NCI-H1048 (cell line): ENCODE measurements at regions not wholly inside any gene's neighbourhood (a gene's known extent, or its start where the extent isn't known, plus 50 kb on each side); places are given as distances from the start of the nearest gene placed in this dataset.

Source experiments
- DNase-seq: peaks from one replicate; lab custom pipeline; 2025; lab: John Stamatoyannopoulos, UW

GRCh38 chr11:95306801-95307200 is 75.8 kb upstream of the SESN3 start:
- DNase-seq, result no peak

- no peak for DNase-seq
Observed at GRCh38 chr11:95306123-95306522, 75.1 kb upstream of the SESN3 start.

GRCh38 chr11:95305705-95306104 is 74.7 kb upstream of the SESN3 start:
- no peak for DNase-seq

GRCh38 chr11:95304777-95305176 is 73.8 kb upstream of the SESN3 start:
- DNase-seq, result no peak

- DNase-seq, result no peak
Observed at GRCh38 chr11:95302211-95302610, 71.2 kb upstream of the SESN3 start.

GRCh38 chr11:95301474-95301873 is 70.5 kb upstream of the SESN3 start:
- no peak for DNase-seq

- DNase-seq, result no peak
Observed at GRCh38 chr11:95299078-95299679, 68.2 kb upstream of the SESN3 start.

- DNase-seq, result no peak
Observed at GRCh38 chr11:95297680-95298452, 66.9 kb upstream of the SESN3 start.

- no peak for DNase-seq
Observed at GRCh38 chr11:95296621-95297025, 65.6 kb upstream of the SESN3 start.

- DNase-seq, result no peak
Observed at GRCh38 chr11:95296165-95296564, 65.2 kb upstream of the SESN3 start.

GRCh38 chr11:95295382-95296149 is 64.6 kb upstream of the SESN3 start:
- no peak for DNase-seq

- DNase-seq, result no peak
Observed at GRCh38 chr11:95294701-95295100, 63.7 kb upstream of the SESN3 start.

- no peak for DNase-seq
Observed at GRCh38 chr11:95293116-95293515, 62.1 kb upstream of the SESN3 start.

- DNase-seq, result no peak
Observed at GRCh38 chr11:95291946-95292345, 60.9 kb upstream of the SESN3 start.

- DNase-seq, result no peak
Observed at GRCh38 chr11:95289378-95290101, 58.5 kb upstream of the SESN3 start.

- DNase-seq, result no peak
Observed at GRCh38 chr11:95284057-95285052, 53.4 kb upstream of the SESN3 start.

GRCh38 chr11:95283650-95284049 is 52.6 kb upstream of the SESN3 start:
- no peak for DNase-seq

GRCh38 chr11:95283146-95283545 is 52.1 kb upstream of the SESN3 start:
- no peak for DNase-seq

GRCh38 chr11:95282291-95282751 is 51.3 kb upstream of the SESN3 start:
- DNase-seq, result no peak
